NOMO-1 treated with DMSO at 0.1 percent for 48 hours (cell line): ENCODE measurements at regions not wholly inside any gene's neighbourhood (a gene's known extent, or its start where the extent isn't known, plus 50 kb on each side); places are given as distances from the start of the nearest gene placed in this dataset.

Experiments
- DNase-seq: peaks from one replicate; lab custom pipeline; 2025; ENCODE audit not compliant: unreplicated experiment; lab: John Stamatoyannopoulos, UW

GRCh38 chr7:18354108-18355085 is 141.2 kb upstream of the HDAC9 start:
- DNase-seq: no peak

- DNase-seq: peak; percentile 57
These were observed 139.3 kb upstream of the HDAC9 start for GRCh38 chr7:18356191-18356645.

DNA sequence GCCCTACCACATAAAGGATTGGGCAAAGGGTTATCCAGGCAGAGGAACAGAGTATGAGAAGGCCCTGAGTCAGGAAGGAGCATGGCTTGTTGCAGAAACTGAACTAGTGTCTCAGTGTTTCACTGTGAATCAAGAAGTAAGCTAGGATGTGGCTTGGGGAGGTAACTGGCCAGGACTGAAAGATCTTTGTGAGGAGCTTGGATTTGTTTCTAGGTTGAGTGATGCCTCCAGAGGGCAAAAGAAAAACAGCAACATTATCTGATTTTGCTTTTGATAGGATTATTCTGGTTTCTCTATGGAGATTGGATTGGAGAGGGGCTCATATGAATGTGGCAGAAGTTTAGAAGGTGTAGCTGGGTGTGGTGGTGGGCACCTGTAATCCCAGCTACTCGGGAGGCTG is 137.9 kb upstream of the HDAC9 start:
- DNase-seq: no peak

- no peak for DNase-seq
These were observed 133.8 kb upstream of the HDAC9 start for GRCh38 chr7:18361756-18362155.

DNA sequence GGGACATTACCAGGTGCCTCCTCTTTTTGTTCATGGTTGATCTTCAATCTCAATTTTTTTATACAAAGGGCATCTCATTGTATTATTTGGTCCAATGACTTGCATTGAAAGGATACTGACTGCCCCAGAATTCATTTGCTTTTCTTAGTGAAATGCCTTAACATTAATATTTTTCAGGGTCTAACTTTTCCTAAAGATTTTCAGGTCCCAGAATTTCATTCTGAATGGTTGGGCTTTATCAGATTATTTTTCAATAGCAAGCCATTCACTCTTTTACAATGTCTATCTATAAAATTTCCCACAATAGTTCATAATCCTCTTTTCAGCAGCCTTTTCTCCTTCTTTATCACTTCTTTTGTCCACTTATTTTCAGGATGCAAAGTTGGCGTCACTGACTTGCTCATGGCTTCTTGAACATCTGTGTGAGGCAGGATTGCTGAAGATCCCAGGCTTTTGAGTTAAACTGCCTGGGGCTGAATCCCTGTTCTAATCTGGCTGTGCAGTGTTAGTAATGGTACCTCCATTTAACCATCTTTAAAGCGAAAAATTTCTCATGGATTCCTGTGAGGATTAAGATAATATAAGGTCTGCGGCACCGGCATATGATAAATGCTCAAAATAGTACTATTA is 131.7 kb upstream of the HDAC9 start:
- DNase-seq: no peak

DNA sequence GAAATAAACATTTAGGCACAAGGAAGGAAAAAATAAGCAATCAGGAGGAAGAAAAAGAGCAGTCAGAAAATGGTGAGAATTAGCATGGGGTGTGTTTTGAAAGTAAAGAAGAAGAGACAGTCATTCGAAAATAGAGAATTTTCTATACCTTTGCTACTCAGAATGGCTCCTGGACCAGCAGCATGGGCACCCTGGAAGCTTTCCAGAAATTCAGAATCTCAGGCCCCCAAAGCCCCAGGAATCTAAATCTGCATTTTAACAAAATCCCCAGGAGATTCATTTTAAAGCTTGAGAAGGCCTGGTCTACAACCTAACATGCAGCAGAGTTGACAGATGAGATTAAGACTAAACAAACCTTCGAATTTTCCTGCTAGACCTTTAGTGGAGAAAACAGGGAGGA is 131.2 kb upstream of the HDAC9 start:
- no peak for DNase-seq

DNA sequence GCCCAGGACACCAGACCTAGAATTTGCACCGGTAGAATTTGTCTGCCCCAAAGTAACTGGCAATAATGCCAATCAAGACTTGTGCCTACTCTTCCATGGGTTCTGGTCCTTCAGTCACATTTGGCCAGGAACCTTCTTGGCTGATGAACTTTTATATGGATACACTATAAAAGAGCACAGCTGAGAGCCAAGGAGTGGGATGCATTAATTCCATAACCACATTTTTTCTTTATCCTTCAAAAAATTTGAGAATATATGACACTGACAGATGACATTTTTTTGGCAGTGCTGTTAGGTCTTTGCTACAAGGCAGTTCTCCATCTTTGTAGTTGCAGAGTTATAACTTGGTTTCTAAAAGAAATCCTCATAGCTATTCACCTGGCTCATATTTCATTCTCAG is 129.2 kb upstream of the HDAC9 start:
- DNase-seq: no peak

- DNase-seq: no peak
These were observed 126.5 kb upstream of the HDAC9 start for GRCh38 chr7:18369011-18369410.

- DNase-seq: no peak
These were observed 124.9 kb upstream of the HDAC9 start for GRCh38 chr7:18370633-18371032.

DNA sequence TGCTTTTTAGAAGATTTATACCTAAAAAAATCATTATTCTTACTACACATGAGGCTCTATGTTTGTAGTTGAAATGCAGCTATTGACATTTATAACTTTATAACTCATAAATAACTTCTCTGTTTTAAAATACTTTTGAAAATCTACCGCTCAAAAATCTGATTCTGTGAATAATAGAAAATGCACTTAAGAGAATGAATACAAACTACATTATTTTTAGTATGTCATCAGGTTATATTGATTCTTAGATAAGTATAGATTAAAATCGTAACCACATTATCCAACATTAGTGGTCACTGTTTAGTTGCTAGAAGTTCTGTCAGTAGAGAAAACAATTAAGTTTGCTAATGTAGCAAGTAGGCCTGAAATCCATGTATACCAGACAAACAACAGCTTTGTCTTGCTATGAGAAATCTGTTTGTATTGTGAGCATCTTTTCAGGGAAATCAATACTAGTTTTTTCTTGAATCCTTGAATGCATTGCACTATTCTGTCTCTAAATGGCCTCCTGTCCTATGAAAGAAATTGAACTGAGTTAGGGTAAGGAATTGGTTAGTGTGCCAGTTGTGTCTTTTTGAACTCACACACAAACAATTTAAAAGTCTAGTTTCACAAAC is 116.5 kb upstream of the HDAC9 start:
- DNase-seq: no peak

DNA sequence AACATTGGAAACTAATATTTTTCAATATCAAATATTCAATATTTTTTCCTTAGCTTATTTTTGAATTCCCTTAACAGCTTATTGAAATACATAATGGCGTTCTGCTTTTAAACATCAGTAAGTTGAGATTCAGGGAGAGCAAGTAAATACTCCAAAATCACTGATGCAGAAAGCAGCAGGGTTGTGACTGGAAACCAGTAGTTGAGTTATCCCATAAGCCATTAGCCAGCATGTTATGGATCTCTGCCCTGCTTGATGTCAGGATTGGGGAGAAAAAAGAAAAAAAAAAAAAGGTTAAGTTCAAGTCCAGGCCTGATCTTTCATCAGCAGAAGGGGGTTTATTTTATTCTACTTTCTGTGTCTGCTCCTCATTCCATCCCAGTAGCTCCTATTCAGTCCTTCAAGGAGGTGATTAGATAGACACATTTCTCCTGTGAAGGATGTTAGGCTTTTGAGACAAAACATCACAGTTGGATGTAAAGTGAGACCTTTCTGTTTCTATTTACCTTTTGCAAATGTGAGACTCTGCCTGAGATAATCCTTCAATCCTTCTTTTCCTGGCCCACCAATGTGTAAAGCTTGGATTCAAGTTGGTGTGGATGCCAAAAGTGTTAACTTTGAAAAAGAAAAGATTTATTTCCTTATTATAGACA is 110.9 kb upstream of the HDAC9 start:
- no peak for DNase-seq

GRCh38 chr7:18386607-18387006 is 108.9 kb upstream of the HDAC9 start:
- DNase-seq: no peak

- DNase-seq: no peak
These were observed 108.3 kb upstream of the HDAC9 start for GRCh38 chr7:18387191-18387735.

- DNase-seq: no peak
These were observed 105.0 kb upstream of the HDAC9 start for GRCh38 chr7:18390535-18390907.

DNA sequence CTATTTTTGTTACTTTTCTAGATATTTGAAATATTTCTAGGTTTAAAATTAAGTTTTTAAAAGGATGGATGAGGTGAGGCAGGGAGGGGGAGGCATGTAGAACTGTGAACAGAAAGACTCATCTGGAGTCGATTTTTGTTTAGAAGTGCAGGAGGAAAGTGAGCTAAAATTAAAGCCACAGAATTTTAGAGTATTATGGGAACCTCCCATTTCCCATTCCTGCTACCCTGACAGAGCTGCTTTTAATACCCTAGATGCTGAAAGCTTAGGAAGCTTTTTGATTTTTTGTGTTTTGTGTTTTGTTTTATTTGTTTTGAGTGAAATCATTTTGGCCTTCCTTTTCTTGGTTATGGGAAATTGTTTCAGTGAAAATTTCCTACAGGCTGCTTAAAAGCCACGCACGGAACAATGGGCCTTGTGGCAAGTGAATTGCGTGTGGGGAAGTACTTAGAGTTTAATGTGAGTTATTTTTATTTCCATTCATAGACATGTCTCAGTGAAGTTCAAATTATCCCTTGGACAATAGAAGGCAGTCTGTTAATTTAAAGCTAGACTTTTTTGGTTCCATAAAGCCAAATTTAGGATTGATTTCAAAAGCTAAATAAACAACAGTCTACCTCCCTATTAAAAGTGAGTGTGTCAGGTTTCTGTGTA is 102.0 kb upstream of the HDAC9 start:
- peak; percentile 48 for DNase-seq

DNA sequence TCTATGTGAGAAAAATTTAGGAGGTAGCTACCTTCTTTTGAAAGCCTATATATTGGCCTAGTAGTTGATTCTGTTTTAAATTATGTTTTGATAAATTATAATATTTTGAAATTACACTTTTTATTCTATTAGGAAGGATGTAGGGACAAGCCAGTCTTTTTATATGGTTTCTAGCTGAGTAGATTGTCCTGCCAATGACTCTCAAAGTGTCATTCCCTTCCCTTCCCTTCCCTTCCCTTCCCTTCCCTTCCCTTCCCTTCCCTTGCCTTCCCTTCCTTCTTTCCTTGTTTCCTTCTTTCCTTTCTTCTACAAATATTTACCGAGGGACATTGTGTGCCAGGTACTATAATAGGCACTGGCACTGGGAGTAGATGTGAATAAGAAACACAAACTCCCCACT is 99.7 kb upstream of the HDAC9 start:
- DNase-seq: no peak

DNA sequence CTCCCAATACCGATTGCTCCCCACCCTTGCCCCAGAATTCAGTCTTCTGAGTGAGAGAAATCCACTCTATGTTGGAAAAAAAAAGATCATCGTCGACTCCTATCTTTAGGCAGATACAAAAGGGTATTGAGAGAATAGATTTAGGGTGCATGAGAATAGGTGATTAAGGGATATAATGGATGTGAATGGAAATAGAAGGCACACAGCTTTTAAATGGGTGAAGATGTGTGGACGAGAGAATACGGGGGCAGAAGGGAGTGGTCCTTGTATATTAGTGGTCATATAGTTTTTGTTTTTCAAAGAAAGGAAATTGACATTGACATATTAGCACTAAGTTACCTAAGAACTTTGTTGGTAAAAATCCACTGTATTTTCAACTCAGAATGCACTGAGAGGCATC is 98.6 kb upstream of the HDAC9 start:
- no peak for DNase-seq

GRCh38 chr7:18399436-18400235 is 95.9 kb upstream of the HDAC9 start:
- DNase-seq: no peak

DNA sequence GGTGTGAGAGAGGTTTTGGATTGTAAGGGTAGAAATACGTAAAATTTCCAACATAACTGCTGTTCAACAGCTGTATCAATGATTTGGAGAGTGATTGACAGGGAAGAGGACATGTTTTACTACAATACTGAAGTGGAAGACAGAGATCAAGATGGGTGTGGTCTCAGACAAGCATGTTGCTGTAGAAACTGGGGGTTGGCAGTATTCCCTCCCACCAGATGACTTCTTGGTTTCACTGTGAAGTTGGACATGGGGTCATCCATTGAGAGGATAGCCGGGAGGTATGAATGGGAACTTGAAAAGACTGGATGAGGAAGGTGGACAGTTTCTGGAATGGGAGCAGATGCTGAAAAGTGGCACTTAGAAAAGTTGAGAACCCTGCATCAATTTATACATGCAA is 95.3 kb upstream of the HDAC9 start:
- no peak for DNase-seq

- no peak for DNase-seq
These were observed 94.8 kb upstream of the HDAC9 start for GRCh38 chr7:18400726-18401125.
